Neural cell (in vitro differentiated cells): ENCODE measurements at regions not wholly inside any gene's neighbourhood (a gene's known extent, or its start where the extent isn't known, plus 50 kb on each side); places are given as distances from the start of the nearest gene placed in this dataset.

Experiments
- H2AFZ ChIP-seq: fragments of 200-600, 300-800 bp; sonication (generic), shearing (Covaris generic); 2 replicates; pipeline ENCODE4 v1.6.0; 2014; ENCODE audit warnings: low read depth, mild to moderate bottlenecking, antibody characterized with exemption, low read length, moderate library complexity
- H3F3A ChIP-seq: fragments of 200-600 bp; shearing (Covaris generic); 2 replicates; pipeline ENCODE4 v1.6.1; 2016; ENCODE audit warnings: mild to moderate bottlenecking, moderate library complexity, mixed read lengths, antibody characterized with exemption, low read length; ENCODE audit not compliant: insufficient read depth, poor library complexity, severe bottlenecking
- H3K27ac ChIP-seq: fragments of 200-600, 300-800 bp; sonication (generic), shearing (Covaris generic); 2 replicates; pipeline ENCODE4 v1.5.1; 2014; ENCODE audit warnings: mild to moderate bottlenecking, low read length, moderate library complexity
- H3K27me3 ChIP-seq: fragments of 300-800, 200-600 bp; sonication (generic), shearing (Covaris generic); 2 replicates; pipeline ENCODE4 v1.6.0; 2014; ENCODE audit warnings: mild to moderate bottlenecking, low read depth, low read length, moderate library complexity; ENCODE audit not compliant: insufficient read depth
- H3K36me3 ChIP-seq: fragments of 300-800, 200-600 bp; sonication (generic), shearing (Covaris generic); 2 replicates; pipeline ENCODE4 v1.5.1; 2014; ENCODE audit warnings: mild to moderate bottlenecking, antibody characterized with exemption, low read length, moderate library complexity; ENCODE audit not compliant: insufficient read depth
- H3K4me2 ChIP-seq: fragments of 300-800, 200-600 bp; sonication (generic), shearing (Covaris generic); 2 replicates; pipeline ENCODE4 v1.6.0; 2014; ENCODE audit warnings: mild to moderate bottlenecking, low read length
- H3K4me3 ChIP-seq: fragments of 300-800, 200-600 bp; sonication (generic), shearing (Covaris generic); 2 replicates; pipeline ENCODE4 v1.5.1; 2014; ENCODE audit warnings: mild to moderate bottlenecking, low read length, moderate library complexity
- H3K79me2 ChIP-seq: fragments of 200-600 bp; shearing (Covaris generic); replicated peaks from 2 replicates; pipeline ENCODE4 v1.6.0; 2014; ENCODE audit warnings: mild to moderate bottlenecking, low read length, moderate library complexity; ENCODE audit not compliant: insufficient read depth
- H3K9ac ChIP-seq: fragments of 300-800, 200-600 bp; sonication (generic), shearing (Covaris generic); 2 replicates; pipeline ENCODE4 v1.6.1; 2016; ENCODE audit warnings: mild to moderate bottlenecking, low read length, mixed read lengths
- H3K9me2 ChIP-seq: fragments of 200-600 bp; shearing (Covaris generic); 2 replicates; pipeline ENCODE4 v1.6.1; 2016; ENCODE audit warnings: mild to moderate bottlenecking, low read length, mixed read lengths; ENCODE audit not compliant: insufficient read depth
- H3K9me3 ChIP-seq: fragments of 200-600, 300-800 bp; sonication (generic), shearing (Covaris generic); 2 replicates; pipeline ENCODE4 v1.6.1; 2016; ENCODE audit warnings: mild to moderate bottlenecking, mixed run types, low read length, moderate library complexity, mixed read lengths
- H4K20me1 ChIP-seq: fragments of 200-600 bp; shearing (Covaris generic); 2 replicates; pipeline ENCODE4 v1.6.1; 2016; ENCODE audit warnings: mild to moderate bottlenecking, mixed run types; ENCODE audit not compliant: insufficient read depth
- CTCF ChIP-seq: fragments of 450-650 bp; IDR thresholded peaks from 2 replicates; pipeline ENCODE4 v1.5.1; 2014; ENCODE audit warnings: antibody characterized with exemption, mild to moderate bottlenecking, moderate library complexity; ENCODE audit not compliant: poor library complexity, severe bottlenecking
- EP300 ChIP-seq: fragments of 450-650 bp; conservative IDR thresholded peaks from 2 replicates; pipeline ENCODE4 v1.6.1; 2014; ENCODE audit warnings: antibody characterized with exemption, mild to moderate bottlenecking, moderate library complexity; ENCODE audit not compliant: poor library complexity, severe bottlenecking
- EZH2 ChIP-seq: fragments of 200-600, 300-800 bp; shearing (Covaris generic), sonication (generic); IDR thresholded peaks from 2 replicates; pipeline ENCODE4 v1.6.1; 2014; ENCODE audit warnings: antibody characterized with exemption, low read length, borderline replicate concordance, mild to moderate bottlenecking; ENCODE audit not compliant: insufficient read depth, poor library complexity, severe bottlenecking
- MXI1 ChIP-seq: fragments of 450-650 bp; conservative IDR thresholded peaks from 2 replicates; pipeline ENCODE4 v1.6.1; 2014; ENCODE audit warnings: antibody characterized with exemption, mild to moderate bottlenecking; ENCODE audit not compliant: poor library complexity, severe bottlenecking
- POLR2AphosphoS5 ChIP-seq: IDR thresholded peaks from 2 replicates; pipeline ENCODE4 v1.6.1; 2012
- RAD21 ChIP-seq: fragments of 450-650 bp; conservative IDR thresholded peaks from 2 replicates; pipeline ENCODE4 v1.6.1; 2014; ENCODE audit warnings: antibody characterized with exemption, mild to moderate bottlenecking, moderate library complexity
- REST ChIP-seq: IDR thresholded peaks from 2 replicates; pipeline ENCODE4 v1.6.1; 2012; ENCODE audit warnings: borderline replicate concordance
- TAF1 ChIP-seq: IDR thresholded peaks from 2 replicates; pipeline ENCODE4 v1.6.1; 2012; ENCODE audit warnings: low read depth

- TF ChIP-seq EP300 = no peak
- TF ChIP-seq TAF1 = no peak
- Histone ChIP-seq H3K4me3 (no peak overlapping the region), H3K27me3 (no peaks in the 10 kb centered on the region), H4K20me1 (no peaks in the 10 kb centered on the region), H3K9me2 (no peaks in the 10 kb centered on the region), H2AFZ (no peak overlapping the region), H3K36me3 (no peaks in the 10 kb centered on the region), H3K4me2 (no peak overlapping the region), H3F3A (no peaks in the 10 kb centered on the region), H3K79me2 (no peaks in the 10 kb centered on the region), H3K27ac (no peak overlapping the region), H3K9me3 (no peaks in the 10 kb centered on the region), H3K9ac (no peak overlapping the region)
These were observed 107.8 kb downstream of the BMP4 start for GRCh38 chr14:53848854-53849253.

GRCh38 chr14:53847881-53848280 is 108.7 kb downstream of the BMP4 start:
- H3K9me2 ChIP-seq = no peaks in the 10 kb centered on the region
- TF ChIP-seq POLR2AphosphoS5 = no peak
- no peak for TF ChIP-seq EP300
- no peak for TF ChIP-seq MXI1
- no peak for TF ChIP-seq RAD21
- no peak for TF ChIP-seq CTCF
- TF ChIP-seq EZH2 = no peak

GRCh38 chr14:53847057-53847456 is 109.6 kb downstream of the BMP4 start:
- no peaks in the 10 kb centered on the region for H4K20me1 ChIP-seq
- no peaks in the 10 kb centered on the region for H3K79me2 ChIP-seq
- no peaks in the 10 kb centered on the region for H3F3A ChIP-seq
- no peaks in the 10 kb centered on the region for H3K9me2 ChIP-seq
- no peak overlapping the region for H3K9ac ChIP-seq
- no peaks in the 10 kb centered on the region for H3K9me3 ChIP-seq
- no peaks in the 10 kb centered on the region for H3K27me3 ChIP-seq
- no peak overlapping the region for H2AFZ ChIP-seq
- TF ChIP-seq REST (no peak), TAF1 (no peak), EZH2 (no peak), MXI1 (no peak)
- H3K36me3 ChIP-seq = no peaks in the 10 kb centered on the region
- no peak overlapping the region for H3K4me3 ChIP-seq
- no peak overlapping the region for H3K27ac ChIP-seq
- no peak overlapping the region for H3K4me2 ChIP-seq

More at GRCh38 chr14:53847881-53848280, 108.7 kb downstream of the BMP4 start:
- no peak overlapping the region for H3K9ac ChIP-seq
- no peaks in the 10 kb centered on the region for H3K79me2 ChIP-seq
- H3K36me3 ChIP-seq = no peaks in the 10 kb centered on the region
- no peaks in the 10 kb centered on the region for H3K27me3 ChIP-seq
- H4K20me1 ChIP-seq = no peaks in the 10 kb centered on the region
- H3K9me3 ChIP-seq = no peaks in the 10 kb centered on the region
- no peak overlapping the region for H3K27ac ChIP-seq
- no peaks in the 10 kb centered on the region for H3F3A ChIP-seq
- no peak overlapping the region for H3K4me2 ChIP-seq
- no peak overlapping the region for H2AFZ ChIP-seq
- no peak overlapping the region for H3K4me3 ChIP-seq
